DND-41 (cell line): ENCODE measurements at regions not wholly inside any gene's neighbourhood (a gene's known extent, or its start where the extent isn't known, plus 50 kb on each side); places are given as distances from the start of the nearest gene placed in this dataset.
"Not testable (repeated sequence)": the region's sequence is repeated elsewhere in the genome, so short reads cannot be mapped to it uniquely, and the experiment has no call there.

Experiments used
- ATAC-seq: fragments of 200-7000 bp; cut with Tn5 transposase; 3 replicates; pipeline ENCODE4 v1.9.1; 2021; ENCODE audit warnings: low read depth; ENCODE audit not compliant: insufficient read depth
- DNase-seq: peaks from one replicate; pipeline ENCODE4 v3.0.0-alpha.2; 2020
- H2AFZ ChIP-seq: 2 replicates; pipeline ENCODE4 v1.6.0; 2012; ENCODE audit warnings: low read depth, low read length
- H3K27ac ChIP-seq: 2 replicates; pipeline ENCODE4 v1.5.1; 2012; ENCODE audit warnings: low read length, inconsistent platforms
- H3K27me3 ChIP-seq: fragments of 200-600 bp; sonication (generic); 2 replicates; pipeline ENCODE4 v1.6.0; 2012; ENCODE audit warnings: low read length, mild to moderate bottlenecking, inconsistent platforms; ENCODE audit not compliant: insufficient read depth, poor library complexity
- H3K36me3 ChIP-seq: 2 replicates; pipeline ENCODE4 v1.5.1; 2012; ENCODE audit warnings: low read length, inconsistent platforms; ENCODE audit not compliant: insufficient read depth
- H3K4me1 ChIP-seq: 2 replicates; pipeline ENCODE4 v1.5.1; 2012; ENCODE audit warnings: mild to moderate bottlenecking, low read length; ENCODE audit not compliant: insufficient read depth
- H3K4me2 ChIP-seq: 2 replicates; pipeline ENCODE4 v1.6.0; 2012; ENCODE audit warnings: mild to moderate bottlenecking, moderate library complexity, low read length, inconsistent platforms; ENCODE audit not compliant: insufficient read depth
- H3K4me3 ChIP-seq, 2 experiments: fragments of 200-600 bp in 1 of 2; shearing (Covaris generic) in 1 of 2; 2 replicates each; pipeline ENCODE4 v1.5.1; 2012 to 2016; ENCODE audit warnings: inconsistent platforms in 2 of 2, low read length in 2 of 2, mild to moderate bottlenecking in 2 of 2, low read depth in 1 of 2, moderate library complexity in 1 of 2
- H3K79me2 ChIP-seq: 2 replicates; pipeline ENCODE4 v1.6.0; 2012; ENCODE audit warnings: low read length, inconsistent platforms; ENCODE audit not compliant: insufficient read depth
- H3K9ac ChIP-seq: 2 replicates; pipeline ENCODE4 v1.6.0; 2012; ENCODE audit warnings: low read depth, mild to moderate bottlenecking, inconsistent platforms, low read length, moderate library complexity
- H3K9me3 ChIP-seq: 2 replicates; pipeline ENCODE4 v1.5.1; 2012; ENCODE audit warnings: low read length, moderate library complexity, mild to moderate bottlenecking, inconsistent platforms; ENCODE audit not compliant: insufficient read depth, severe bottlenecking
- H4K20me1 ChIP-seq: 2 replicates; pipeline ENCODE4 v1.6.0; 2012; ENCODE audit warnings: low read length; ENCODE audit not compliant: insufficient read depth
- EZH2 ChIP-seq: IDR thresholded peaks from 3 replicates; pipeline ENCODE4 v1.6.1; 2012; ENCODE audit warnings: borderline replicate concordance, low read depth, mild to moderate bottlenecking, moderate library complexity, low read length, inconsistent platforms; ENCODE audit not compliant: severe bottlenecking
- TF ChIP-seq, protein P1 (sequence below): IDR thresholded peaks from 2 replicates; pipeline ENCODE4 v1.5.1; 2012; ENCODE audit warnings: borderline replicate concordance, low read length, moderate library complexity, mild to moderate bottlenecking; ENCODE audit not compliant: poor library complexity, severe bottlenecking; ENCODE audit errors: extremely low read depth

DNA sequence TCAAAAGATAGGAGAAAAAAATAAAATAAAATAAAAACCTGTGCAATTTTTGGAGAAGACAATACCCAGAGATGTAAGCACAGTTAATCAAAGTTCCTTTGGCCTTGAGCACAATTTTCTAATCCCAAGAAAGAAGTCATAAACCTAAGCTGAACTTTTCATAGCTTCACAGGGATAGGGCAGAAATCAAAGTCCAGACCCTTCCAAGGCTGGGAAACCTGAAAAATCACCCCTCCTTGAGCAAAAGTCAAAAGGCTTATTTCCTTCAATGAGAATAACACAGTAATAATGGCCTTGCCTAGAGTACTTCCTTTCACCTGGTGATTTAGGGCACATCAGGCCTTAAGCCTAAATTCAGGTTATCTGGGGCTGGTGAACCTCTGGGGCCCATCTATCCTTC lies 415.0 kb upstream of the BTBD3 start:
- Histone ChIP-seq H3K4me2 (no peak overlapping the region), H4K20me1 (no peaks in the 10 kb centered on the region), H3K9me3 (no peaks in the 10 kb centered on the region), H3K27me3 (no peaks in the 10 kb centered on the region), H2AFZ (no peak overlapping the region), H3K4me1 (no peaks in the 10 kb centered on the region), H3K4me3 (no peak overlapping the region), H3K79me2 (no peaks in the 10 kb centered on the region), H3K36me3 (no peaks in the 10 kb centered on the region), H3K27ac (no peak overlapping the region), H3K9ac (no peak overlapping the region)
- ATAC-seq, result no peak
- DNase-seq, result no peak
- TF ChIP-seq, protein P1, sequence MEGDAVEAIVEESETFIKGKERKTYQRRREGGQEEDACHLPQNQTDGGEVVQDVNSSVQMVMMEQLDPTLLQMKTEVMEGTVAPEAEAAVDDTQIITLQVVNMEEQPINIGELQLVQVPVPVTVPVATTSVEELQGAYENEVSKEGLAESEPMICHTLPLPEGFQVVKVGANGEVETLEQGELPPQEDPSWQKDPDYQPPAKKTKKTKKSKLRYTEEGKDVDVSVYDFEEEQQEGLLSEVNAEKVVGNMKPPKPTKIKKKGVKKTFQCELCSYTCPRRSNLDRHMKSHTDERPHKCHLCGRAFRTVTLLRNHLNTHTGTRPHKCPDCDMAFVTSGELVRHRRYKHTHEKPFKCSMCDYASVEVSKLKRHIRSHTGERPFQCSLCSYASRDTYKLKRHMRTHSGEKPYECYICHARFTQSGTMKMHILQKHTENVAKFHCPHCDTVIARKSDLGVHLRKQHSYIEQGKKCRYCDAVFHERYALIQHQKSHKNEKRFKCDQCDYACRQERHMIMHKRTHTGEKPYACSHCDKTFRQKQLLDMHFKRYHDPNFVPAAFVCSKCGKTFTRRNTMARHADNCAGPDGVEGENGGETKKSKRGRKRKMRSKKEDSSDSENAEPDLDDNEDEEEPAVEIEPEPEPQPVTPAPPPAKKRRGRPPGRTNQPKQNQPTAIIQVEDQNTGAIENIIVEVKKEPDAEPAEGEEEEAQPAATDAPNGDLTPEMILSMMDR, result no peak
- no peak for TF ChIP-seq EZH2

DNA sequence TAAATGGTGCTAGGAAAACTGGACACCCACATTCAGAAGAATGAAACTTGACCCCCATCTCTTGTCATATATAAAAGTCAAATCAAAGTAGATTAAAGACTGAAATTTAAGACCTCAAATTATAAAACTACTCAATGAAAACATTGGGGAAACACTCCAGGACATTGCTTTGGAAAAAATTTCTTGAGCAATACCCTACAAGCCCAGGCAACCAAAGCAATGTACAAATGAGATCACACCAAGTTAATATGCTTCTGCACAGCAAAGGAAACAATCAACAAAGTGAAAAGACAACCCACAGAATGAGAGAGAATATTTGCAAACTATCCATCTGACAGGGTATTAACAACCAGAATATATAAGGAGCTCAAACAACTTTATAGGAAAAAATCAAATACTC lies 407.9 kb upstream of the BTBD3 start:
- Histone ChIP-seq H3K9me3 (no peaks in the 10 kb centered on the region), H4K20me1 (no peaks in the 10 kb centered on the region), H3K4me2 (no peak overlapping the region), H3K4me1 (no peaks in the 10 kb centered on the region), H3K9ac (no peak overlapping the region), H2AFZ (no peak overlapping the region), H3K4me3 (no peak overlapping the region), H3K27ac (no peak overlapping the region), H3K27me3 (no peaks in the 10 kb centered on the region), H3K79me2 (no peaks in the 10 kb centered on the region), H3K36me3 (no peaks in the 10 kb centered on the region)
- DNase-seq (no peak), ATAC-seq (no peak)
- TF ChIP-seq, protein P1, result no peak
- TF ChIP-seq EZH2, result no peak

DNA sequence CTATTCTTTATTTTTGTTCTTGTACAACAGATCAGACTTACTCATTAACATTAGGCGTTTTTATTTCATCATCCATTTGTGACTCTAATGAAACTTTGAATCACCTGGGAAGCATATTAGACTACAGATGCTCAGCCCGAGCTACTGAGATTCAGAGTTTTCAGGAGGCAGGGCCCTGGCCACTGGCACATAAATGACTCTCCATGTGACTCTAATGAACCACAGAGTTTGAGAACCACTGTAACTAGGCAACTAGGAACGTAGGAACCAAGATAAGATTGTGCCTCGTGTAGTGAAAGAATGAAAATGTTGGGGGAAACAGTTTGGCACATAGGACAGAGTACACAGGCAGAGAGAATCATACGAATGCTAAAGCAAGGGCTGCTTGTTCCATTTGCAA lies 405.9 kb upstream of the BTBD3 start:
- no peak for DNase-seq
- no peaks in the 10 kb centered on the region for H3K79me2 ChIP-seq

DNA sequence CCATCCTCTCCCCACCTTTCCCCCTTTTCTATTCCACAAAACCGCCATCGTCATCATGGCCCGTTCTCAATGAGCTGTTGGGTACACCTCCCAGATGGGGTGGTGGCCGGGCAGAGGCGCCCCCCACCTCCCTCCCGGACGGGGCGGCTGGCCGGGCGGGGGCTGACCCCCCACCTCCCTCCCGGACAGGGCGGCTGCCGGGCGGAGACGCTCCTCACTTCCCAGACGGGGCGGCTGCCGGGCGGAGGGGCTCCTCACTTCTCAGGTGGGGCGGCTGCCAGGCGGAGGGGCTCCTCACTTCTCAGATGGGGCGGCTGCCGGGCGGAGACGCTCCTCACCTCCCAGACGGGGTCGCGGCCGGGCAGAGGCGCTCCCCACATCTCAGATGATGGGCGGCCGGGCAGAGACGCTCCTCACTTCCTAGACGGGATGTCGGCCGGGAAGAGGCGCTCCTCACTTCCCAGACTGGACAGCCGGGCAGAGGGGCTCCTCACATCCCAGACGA lies 404.4 kb upstream of the BTBD3 start:
- H3K27ac ChIP-seq, H3K4me3 ChIP-seq, H3K36me3 ChIP-seq, H4K20me1 ChIP-seq, H3K9me3 ChIP-seq, H2AFZ ChIP-seq, H3K4me1 ChIP-seq, ATAC-seq, H3K4me2 ChIP-seq, H3K9ac ChIP-seq, H3K79me2 ChIP-seq, H3K27me3 ChIP-seq, DNase-seq: not testable (repeated sequence)

More for the DNA sequence above, 405.9 kb upstream of the BTBD3 start:
- H4K20me1 ChIP-seq, result no peaks in the 10 kb centered on the region
- H3K4me3 ChIP-seq, result no peak overlapping the region
- H3K36me3 ChIP-seq, result no peaks in the 10 kb centered on the region
- H3K9ac ChIP-seq, result no peak overlapping the region
- no peak overlapping the region for H3K27ac ChIP-seq
- no peak overlapping the region for H3K4me2 ChIP-seq
- no peak for ATAC-seq
- no peaks in the 10 kb centered on the region for H3K9me3 ChIP-seq
- no peak overlapping the region for H2AFZ ChIP-seq
- H3K4me1 ChIP-seq, result no peaks in the 10 kb centered on the region
- TF ChIP-seq, protein P1, result no peak
- no peak for TF ChIP-seq EZH2
- H3K27me3 ChIP-seq, result no peaks in the 10 kb centered on the region
